SIG-M5 (cell line): ENCODE measurements at regions not wholly inside any gene's neighbourhood (a gene's known extent, or its start where the extent isn't known, plus 50 kb on each side); places are given as distances from the start of the nearest gene placed in this dataset.
"Not testable (repeated sequence)": the region's sequence is repeated elsewhere in the genome, so short reads cannot be mapped to it uniquely, and the experiment has no call there.

Experiments
- DNase-seq: peaks from one replicate; lab custom pipeline; 2025; lab: John Stamatoyannopoulos, UW

DNA sequence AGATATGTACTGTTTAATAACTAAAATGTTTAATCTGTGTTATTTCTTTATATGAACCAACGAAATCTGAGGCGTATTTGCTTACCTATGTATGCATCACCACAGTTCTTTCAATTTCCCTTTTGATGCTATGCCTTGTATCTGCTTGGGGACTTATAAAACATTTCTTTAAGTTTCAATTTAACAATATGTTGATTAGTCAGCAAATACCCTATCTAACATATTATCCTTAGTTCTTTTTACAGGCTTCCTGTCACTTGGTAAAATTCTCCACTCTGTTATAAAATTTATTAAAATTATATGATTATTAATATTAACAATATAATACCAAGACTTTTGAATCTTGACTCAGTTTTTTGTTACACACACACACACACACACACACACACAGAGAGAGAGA lies 174.3 kb downstream of the CPS1 start:
- DNase-seq, result no peak

DNA sequence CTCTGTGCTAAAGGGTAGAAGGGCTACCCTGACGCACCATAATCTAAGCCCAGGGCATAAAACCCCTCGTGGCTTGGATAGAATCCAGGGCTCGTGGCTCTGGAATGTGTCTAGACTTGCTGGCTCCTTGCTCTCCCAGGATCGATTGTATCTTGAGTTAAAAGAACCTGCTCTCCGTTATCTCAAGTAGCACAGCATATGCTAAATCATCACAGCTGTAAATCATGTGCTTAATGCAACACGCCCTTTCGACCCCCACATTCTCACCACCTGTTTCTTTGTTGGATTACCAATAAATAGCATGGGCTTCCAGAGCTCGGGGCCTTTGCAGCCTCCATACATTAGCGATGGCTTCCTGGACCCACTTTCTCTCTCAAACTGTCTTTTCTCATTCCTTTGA lies 190.4 kb downstream of the CPS1 start:
- not testable (repeated sequence) for DNase-seq

DNA sequence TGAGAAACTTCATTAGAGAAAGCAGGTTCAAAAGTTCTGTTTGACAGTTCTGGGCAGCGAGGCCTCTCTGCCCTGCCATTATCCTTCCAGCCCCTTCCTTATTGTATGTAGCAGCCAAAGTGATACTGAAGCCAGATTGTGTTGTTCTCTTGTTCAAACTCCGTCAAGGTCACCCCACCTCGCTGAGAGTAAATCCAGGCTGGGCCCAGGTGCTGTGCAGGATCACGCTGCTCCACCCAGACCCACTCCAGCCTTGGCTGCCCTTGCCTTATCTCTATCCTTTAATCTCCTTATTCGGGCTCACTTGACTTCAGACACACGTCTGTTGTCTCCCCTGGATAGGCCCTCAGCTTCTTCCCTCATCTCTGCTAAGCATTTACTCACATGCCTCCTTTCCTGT lies 196.1 kb downstream of the CPS1 start:
- no peak for DNase-seq

DNA sequence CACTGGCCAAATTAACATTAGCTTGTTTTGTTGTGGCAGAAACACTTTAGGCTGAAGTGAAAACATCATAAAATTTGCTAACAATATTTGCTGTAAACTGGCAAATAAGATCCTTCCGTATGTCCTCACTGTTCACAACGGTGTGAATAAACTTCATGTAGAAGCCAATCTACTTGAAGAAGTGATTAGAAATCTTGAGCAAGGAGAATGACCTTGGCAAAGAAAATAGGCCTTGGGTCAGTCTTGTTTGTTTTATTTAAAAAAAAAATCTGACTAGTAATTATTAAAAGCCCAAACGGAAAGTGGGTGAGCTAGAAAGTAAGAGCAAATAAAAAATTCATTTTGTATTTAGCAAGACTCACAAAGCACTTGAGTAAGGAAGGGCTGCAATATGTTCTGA lies 197.0 kb downstream of the CPS1 start:
- DNase-seq, result no peak

DNA sequence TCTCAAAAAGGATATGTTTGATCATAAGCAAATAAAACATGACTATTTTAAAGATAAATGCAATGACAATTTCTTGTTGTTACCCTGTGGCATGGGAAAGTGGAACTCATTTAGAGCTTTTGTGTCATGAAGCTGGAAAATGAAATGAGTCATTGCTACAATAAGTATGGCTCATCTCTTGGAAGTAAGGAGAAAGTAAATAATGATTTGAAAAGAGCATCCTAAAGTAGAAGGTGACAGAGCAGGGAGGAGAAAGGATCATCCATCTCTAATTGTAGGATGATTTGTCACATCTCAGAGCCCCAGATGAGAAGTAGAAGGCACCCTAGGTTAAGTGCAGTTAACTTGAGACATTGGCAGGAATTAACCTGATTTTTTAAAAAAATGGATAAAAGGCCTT lies 200.5 kb downstream of the CPS1 start:
- no peak for DNase-seq

DNA sequence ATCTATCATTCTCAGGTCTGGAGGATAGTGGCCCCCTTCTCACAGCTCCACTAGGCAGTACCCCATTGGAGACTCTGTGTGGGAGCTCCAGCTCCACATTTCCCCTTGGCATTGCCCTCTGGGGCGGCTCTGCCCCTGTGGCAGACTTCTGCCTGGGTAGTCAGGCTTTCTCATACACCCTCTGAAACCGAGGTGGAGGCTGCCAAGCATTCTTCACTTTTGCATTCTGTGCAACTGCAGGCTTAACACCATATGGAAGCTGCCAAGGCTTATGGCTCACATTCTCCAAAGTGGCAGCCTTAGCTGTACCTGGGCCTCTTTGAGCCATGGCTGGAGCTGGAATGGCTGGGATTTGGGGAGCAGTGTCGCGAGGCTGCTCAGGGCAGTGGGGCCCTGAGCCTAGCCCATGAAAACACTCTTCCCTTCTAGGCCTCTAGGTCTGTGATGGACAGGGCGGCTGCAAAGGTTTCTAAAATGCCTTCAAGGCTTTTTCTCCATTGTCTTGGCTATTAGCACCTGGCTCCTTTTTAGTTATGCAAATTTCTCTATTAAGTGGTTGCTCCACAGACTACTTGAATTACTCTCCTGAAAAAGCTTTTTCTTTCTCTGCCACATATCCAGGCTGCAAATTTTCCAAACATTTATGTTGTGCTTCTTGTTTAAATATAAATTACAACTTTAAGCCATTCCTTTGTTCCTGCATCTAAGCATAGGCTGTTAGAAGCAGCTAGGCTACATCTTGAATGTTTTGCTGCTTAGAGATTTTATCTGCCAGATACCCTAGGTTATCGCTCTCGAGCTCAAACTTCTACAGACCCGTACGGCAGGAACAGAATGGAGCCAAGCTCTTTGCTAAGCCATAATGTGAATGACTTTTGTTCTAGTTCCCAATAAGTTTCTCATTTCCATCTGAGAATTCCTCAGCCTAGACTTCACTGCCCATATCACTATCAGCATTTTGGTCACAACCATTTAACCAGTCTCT lies 206.5 kb downstream of the CPS1 start:
- no peak for DNase-seq

DNA sequence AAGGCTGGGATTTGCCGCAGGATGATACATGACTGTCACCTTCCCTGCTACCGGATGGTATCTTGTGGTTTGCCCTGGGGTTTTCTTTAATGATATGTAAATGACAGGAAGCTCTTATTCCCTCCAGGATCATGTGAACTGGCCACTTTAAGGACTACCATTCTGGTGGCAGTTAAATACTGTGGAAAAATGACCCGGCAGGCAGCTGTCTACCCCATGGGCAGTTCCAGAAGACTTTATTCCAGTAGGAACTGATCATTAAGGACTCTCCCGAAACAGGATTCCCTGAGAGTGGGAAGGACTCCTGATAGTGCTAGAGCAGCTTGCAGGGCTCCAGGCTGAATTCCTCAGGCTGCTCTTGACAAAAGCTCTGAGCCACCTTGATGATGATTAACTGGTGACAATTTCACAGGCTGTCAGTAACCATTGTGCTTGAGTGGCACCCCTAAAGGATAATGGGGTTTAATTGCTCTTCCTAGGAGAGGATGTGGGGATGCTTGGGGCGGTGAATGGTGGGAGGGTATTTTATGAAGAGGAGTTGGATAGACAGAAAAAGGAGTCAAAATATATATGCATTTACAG lies 212.0 kb downstream of the CPS1 start:
- no peak for DNase-seq

DNA sequence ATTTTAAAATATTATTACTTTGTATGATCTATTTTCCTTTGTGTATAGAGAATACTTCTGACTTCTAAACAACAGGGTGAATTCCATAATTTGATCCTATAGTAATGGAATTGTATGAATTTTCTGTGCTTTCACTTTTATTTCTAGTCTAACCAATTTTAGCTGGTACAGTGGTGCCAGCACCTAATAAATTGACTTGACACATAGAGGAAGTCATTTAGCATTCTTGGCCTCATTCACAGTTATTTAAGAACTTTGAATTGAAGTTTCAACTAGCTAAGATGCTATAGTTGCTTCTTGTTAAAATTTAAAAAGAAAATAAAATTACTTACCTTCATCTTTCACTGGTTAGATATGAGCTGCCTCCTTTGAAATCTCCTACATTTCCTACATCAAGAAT lies 220.4 kb downstream of the CPS1 start:
- DNase-seq, result no peak

DNA sequence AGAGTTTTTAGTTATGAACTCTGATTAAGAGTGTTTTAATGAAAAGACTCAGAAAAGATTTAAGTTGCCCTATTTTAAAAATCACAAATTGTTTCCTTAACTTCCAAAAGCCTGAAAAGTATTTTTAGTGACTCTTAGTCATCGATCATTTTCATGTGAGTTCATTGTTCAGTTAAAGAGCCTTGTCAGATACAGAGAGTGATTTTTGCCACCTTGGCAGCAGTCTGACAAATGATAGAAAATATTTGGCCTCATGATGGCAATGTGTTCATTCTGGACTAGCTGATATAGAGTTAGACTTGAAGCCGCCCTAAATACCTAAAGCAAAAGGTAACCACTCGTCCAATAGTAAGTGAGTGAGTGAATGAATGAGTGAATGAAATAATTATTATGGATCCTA lies 225.8 kb downstream of the CPS1 start:
- DNase-seq, result no peak

DNA sequence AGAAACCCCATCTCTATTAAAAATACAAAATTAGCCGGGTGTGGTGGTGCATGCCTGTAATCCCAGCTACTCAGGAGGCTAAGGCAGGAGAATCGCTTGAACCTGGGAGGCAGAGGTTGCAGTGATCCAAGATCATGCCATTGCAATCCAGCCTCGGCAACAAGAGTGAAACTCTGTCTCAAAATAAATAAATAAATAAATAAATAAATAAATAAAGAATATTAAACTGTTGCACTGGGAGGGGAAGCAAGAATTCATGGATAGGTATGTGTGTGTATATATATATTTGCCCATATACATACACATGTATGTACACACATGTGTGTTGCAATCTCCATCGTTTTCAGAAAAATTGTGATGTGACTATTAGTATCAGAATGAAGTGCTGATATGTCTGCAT lies 231.4 kb downstream of the CPS1 start:
- not testable (repeated sequence) for DNase-seq

DNA sequence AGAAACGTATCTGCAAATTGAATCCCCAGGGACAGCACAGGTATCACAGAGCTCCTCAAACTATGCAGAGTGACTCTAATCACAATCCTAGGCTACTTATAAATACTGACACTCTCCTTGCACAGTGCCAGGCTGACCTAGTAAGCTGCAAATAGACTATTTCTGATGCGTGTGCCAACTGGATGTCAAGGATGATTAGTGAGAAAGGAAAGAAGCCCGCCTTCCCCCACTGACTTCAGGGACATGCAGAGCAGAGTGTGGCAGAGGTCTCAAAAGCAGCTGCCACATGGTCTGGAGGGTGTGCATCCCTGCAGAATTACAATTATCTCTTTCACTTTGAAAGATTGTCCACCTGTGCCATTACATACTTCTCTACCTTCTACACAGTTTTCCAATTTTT lies 235.6 kb downstream of the CPS1 start:
- DNase-seq, result no peak

DNA sequence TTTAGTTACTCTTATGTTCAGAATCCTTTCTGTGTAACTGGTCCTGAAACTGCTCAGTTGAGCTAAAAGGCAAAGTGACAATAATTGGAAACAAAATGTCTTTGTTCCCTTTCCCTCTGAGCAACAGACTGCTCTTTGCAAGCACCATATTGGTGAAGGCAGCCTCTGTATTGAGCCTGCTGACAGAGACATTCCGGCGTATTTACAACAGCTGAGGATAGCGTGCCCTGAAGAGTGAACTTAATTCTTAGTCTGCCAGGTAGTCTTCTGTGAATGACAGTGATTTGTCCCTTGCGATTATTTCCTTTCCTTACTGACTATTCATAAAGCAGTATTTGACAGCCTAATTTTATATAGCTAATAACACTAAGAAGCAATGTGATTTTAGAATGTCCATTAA lies 239.1 kb downstream of the CPS1 start:
- no peak for DNase-seq

DNA sequence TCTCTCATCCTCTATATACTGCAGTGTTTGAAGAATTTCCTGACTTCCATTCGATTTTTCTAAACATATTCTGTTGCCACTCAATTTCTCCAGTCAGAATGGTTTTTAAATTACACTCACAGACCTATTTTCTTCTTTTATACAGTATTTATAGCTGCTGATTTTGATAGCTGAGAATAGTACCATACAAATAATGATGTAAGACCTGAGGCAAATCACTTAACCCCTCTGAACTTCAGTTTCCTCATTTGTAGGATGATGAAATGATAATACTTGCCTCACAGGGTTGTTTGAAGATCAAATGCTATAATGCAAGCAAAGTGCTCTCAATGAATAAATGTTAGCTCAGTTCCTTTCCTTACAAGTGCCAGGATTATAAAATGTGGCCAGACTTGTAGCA lies 241.8 kb downstream of the CPS1 start:
- DNase-seq, result no peak

DNA sequence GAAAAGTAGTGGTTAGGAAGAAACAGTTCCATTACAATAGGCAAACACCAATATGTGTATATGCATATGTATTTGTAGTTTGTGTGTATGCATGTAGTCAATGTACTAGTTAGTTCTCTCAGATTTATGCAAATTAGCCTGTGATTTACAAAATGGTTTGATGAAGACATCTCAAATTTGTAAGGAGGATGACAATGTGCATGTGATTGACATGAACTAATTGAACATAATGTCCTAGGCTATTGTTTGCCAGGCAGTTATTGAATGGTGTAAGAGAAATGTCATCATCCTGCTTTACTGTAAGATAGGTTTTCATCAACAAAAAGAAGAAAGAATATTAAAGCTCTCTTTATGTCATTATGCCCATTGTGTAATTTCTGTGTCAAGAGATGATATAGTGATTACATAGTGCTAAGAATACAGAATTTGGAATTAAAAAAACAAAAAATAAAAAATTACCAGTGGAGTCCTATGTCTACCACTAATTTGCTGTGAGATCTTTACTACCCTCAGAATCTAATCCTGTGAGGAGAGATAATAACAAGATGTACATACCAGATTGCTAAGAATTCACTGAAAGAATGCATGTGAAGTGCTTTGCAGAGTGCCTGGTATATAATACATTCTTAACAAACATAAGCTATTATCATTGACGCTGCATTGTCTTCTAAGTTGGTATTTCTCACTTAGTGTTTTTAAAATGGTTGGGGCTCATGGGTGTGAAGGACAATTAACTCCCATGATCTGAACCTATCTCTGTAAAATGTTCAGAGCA lies 258.0 kb downstream of the CPS1 start:
- DNase-seq, result no peak

DNA sequence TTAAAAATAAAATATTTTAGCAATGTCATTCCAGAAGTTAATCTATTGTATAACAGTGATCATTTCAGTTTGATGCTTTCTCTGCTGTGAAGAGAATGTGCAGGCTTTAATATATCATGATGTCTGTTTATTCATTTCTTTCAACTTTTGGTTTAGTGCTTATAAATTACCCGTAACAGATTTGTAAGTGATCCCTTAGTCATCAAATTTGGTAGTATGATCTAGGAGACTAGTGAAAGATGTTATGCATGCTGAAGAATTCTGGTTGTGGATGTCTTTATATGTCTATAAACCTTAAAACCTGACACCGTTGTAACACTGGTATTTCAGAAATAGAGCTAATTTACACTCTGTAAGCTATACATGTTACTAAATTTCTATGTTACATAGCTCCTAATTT lies 260.4 kb downstream of the CPS1 start:
- DNase-seq, result no peak

DNA sequence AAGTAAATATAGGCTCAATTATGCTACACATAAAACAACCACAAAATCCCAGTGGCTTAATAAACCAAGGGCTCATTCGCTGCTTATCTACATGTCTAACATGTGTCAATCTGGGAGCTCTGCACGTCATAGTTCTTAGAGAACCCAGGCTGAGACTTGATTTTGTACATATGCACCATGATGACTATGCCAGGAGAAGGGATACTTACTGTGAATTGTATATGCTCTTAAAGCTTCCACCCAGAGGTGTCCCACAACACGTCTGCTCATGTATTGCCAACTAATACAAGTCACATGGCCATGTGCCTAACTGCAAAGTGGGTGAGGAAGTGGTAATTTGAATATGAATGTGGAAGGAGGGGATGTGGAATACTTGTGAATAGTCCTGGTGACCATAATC lies 262.1 kb downstream of the CPS1 start:
- DNase-seq, result no peak

DNA sequence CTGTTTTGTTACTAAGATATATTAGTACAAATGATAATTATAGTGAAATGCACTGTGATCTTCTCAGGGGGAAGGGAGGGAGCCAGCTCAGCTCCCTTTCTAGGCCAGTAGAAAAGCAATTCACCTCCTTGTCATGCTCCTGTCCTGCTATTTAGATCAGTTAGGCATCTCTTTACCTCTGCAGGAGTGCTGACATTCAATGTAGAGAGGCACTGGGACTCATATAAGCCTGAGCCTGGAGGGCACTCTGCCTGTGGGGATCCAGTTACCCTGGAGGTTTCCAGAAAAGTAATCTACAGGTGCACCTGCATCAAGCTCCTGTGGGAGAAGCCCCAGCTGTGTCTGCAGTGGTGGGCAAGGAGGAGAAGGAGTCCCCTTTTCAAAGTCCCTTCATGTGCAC lies 277.0 kb downstream of the CPS1 start:
- no peak for DNase-seq

DNA sequence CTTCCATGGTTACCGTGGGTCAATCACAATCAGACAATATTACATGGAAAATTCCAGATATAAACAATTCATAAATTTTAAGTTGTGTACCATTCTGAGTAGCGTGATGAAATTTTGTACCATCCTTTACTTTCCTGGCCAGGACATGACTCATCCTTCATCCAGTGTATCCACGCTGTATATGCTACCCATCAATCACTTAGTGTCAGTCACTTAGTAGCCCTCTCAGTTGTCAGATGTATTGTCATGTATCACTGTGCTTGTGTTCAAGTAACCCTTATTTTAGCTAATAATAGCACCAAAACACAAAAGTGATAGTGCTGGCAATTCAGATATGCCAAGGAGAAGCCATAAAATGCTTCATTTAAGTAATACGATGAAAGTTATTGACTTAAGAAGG lies 282.6 kb downstream of the CPS1 start:
- DNase-seq, result no peak

DNA sequence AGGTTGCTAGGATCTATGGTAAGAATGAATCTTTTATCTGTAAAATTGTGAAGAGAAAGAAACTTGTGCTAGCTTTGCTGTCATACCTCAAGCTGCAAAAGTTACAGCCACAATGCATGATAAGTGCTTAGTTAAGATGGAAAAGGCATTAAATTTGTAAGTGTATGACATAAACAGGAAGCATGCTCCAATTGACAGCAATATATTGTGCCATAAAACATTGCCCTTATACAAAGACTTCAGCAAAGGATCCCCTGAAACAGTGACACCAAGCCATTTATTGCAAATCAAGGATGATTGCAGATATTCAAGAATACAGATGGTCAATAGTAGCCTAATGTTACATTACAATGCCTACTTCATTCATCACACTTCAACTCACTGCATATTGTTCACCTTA lies 283.1 kb downstream of the CPS1 start:
- DNase-seq, result no peak

DNA sequence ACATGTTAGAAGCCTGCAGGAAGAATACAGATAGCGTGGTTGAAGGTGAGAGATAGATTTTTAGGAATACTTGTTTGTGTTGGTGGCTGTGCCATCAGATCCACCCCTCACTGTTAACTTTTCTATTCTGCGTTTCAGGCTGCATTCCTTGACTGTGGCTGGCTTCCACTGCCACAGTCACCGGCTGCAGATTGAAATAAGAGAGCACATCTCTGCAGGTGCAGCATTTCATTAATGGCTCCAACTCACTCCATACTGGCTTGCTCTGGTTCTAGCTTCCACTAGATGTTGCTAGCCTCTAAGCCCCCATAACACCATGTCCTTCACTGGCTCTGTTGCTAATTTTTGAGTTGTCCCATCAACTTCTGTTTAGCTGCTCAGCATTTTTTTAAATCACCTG lies 286.5 kb downstream of the CPS1 start:
- DNase-seq, result no peak

DNA sequence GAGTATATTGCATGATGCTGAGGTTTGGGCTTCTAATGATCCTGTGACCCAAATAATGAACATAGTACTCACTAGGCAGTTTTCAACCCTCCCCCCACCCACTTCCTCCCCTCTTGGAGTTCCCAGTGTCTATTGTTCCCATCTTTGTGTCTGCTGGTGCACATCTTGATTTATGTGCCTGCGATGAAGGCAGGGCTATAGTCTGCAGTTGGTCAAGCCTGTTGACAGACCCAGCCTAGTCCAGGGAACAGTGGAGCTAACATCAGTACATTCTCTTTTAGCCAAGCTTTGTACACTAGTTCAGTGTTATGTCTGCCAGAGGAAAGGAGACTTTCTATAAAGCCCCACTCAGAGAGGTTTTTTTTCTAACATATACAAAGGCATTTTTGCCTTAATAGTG lies 287.6 kb downstream of the CPS1 start:
- no peak for DNase-seq

DNA sequence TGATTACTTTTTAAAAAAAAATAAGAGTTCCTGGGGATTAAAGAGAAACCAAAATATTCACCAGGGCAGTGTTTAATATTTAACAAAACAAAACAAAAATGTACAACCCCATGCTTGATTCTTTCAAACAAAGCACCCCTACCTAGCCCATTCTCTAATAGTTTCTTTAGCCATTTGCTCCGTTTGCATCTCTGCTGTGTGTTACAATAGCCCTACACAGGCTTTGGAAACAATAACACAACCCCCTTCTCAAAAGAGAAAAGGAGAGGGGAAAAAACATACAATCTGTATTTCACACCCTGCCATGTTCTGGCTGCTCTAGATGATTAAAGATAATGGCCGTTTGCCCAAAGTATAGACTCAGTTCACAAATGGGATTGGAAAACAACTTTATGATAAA lies 302.9 kb downstream of the CPS1 start:
- DNase-seq, result no peak

DNA sequence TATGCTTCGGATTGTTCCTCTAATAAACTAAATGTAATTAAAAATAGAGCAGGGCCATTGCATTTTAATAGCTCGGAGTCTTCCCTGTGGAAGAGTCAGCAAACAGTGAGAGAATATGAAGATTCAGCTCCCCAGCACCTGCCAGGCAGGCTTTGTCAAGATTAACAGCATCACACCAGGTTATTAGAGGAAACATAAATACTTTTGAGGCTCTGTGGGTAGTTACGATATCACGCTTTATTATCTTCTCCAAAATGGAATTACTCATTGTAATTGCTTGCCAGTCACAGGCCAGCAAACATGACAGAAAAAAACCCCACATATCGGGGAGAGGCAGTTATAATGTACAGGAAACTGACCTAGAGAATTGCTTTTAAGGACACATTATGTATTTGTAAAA lies 303.9 kb downstream of the CPS1 start:
- DNase-seq, result no peak
